GM23248 (cell line): ENCODE measurements at regions not wholly inside any gene's neighbourhood (a gene's known extent, or its start where the extent isn't known, plus 50 kb on each side); places are given as distances from the start of the nearest gene placed in this dataset.

Source experiments
- DNase-seq: peaks from one replicate; pipeline ENCODE4 v3.0.0-alpha.2; 2015
- H2AFZ ChIP-seq: fragments of 200-600 bp; sonication (generic); 2 replicates; pipeline ENCODE4 v1.6.1; 2016; ENCODE audit warnings: antibody characterized with exemption
- H3F3A ChIP-seq: fragments of 200-600 bp; sonication (generic); 2 replicates; pipeline ENCODE4 v1.6.1; 2016; ENCODE audit warnings: mild to moderate bottlenecking, antibody characterized with exemption, mixed run types; ENCODE audit not compliant: insufficient read depth
- H3K27ac ChIP-seq: fragments of 200-600 bp; sonication (generic); 2 replicates; pipeline ENCODE4 v1.5.1; 2016; ENCODE audit warnings: mild to moderate bottlenecking
- H3K27me3 ChIP-seq: fragments of 200-600 bp; sonication (generic); replicated peaks from 2 replicates; pipeline ENCODE4 v1.6.1; 2016; ENCODE audit warnings: mild to moderate bottlenecking; ENCODE audit not compliant: insufficient read depth
- H3K36me3 ChIP-seq: fragments of 200-600 bp; sonication (generic); 2 replicates; pipeline ENCODE4 v1.6.1; 2016; ENCODE audit warnings: low read depth, mild to moderate bottlenecking
- H3K4me1 ChIP-seq: fragments of 200-600 bp; sonication (generic); 2 replicates; pipeline ENCODE4 v1.6.1; 2016; ENCODE audit warnings: mild to moderate bottlenecking; ENCODE audit not compliant: insufficient read depth
- H3K4me2 ChIP-seq: fragments of 200-600 bp; sonication (generic); one replicate; pipeline ENCODE4 v1.6.1; 2016; ENCODE audit warnings: mild to moderate bottlenecking; ENCODE audit not compliant: unreplicated experiment
- H3K4me3 ChIP-seq: fragments of 200-600 bp; sonication (generic); 2 replicates; pipeline ENCODE4 v1.5.1; 2016; ENCODE audit warnings: mild to moderate bottlenecking
- H3K79me2 ChIP-seq: fragments of 200-600 bp; sonication (generic); 2 replicates; pipeline ENCODE4 v1.6.1; 2016; ENCODE audit warnings: mild to moderate bottlenecking; ENCODE audit not compliant: insufficient read depth
- H3K9ac ChIP-seq: fragments of 200-600 bp; sonication (generic); 2 replicates; pipeline ENCODE4 v1.6.1; 2016; ENCODE audit warnings: mild to moderate bottlenecking
- H3K9me2 ChIP-seq: fragments of 200-600 bp; sonication (generic); 2 replicates; pipeline ENCODE4 v1.6.1; 2016; ENCODE audit warnings: mixed run types, mild to moderate bottlenecking, moderate library complexity; ENCODE audit not compliant: insufficient read depth
- H3K9me3 ChIP-seq: fragments of 200-600 bp; sonication (generic); one replicate; pipeline ENCODE4 v1.6.1; 2017; ENCODE audit warnings: low read depth
- H4K20me1 ChIP-seq: fragments of 200-600 bp; sonication (generic); 2 replicates; pipeline ENCODE4 v1.6.0; 2016; ENCODE audit not compliant: insufficient read depth
- EZH2 ChIP-seq: fragments of 200-600 bp; sonication (generic); IDR thresholded peaks from 2 replicates; pipeline ENCODE4 v1.6.1; 2018; ENCODE audit warnings: antibody characterized with exemption, mild to moderate bottlenecking; ENCODE audit not compliant: insufficient read depth, poor library complexity, severe bottlenecking
- EZH2phosphoT487 ChIP-seq: fragments of 200-600 bp; sonication (generic); IDR thresholded peaks from 2 replicates; pipeline ENCODE4 v1.6.1; 2018; ENCODE audit warnings: antibody characterized with exemption, moderate library complexity, mild to moderate bottlenecking, low read depth; ENCODE audit not compliant: insufficient read depth
- WGBS, 2 experiments: methylation state at CpG; one replicate each; pipeline ENCODE4 v1.1.6; 2015 to 2017; ENCODE audit warnings: low lambda C conversion rate in 2 of 2, low coverage in 1 of 2; ENCODE audit errors: missing lambda C conversion rate in 2 of 2; 5-methylcytosine and 5-hydroxymethylcytosine counted together
- in situ Hi-C: fragments of 300-500 bp; cut with MboI; formaldehyde crosslinking; loops from 2 replicates; pipeline ENCODE4 v1.15.0; 2020

GRCh38 chr1:147843486-147843885 is 59.1 kb upstream of the GJA8 start:
- no peaks in the 10 kb centered on the region for H3K79me2 ChIP-seq
- no peak overlapping the region for H2AFZ ChIP-seq
- no peaks in the 10 kb centered on the region for H3K9me2 ChIP-seq
- DNase-seq = no peak
- no peak overlapping the region for H3K4me3 ChIP-seq
- WGBS, 2 experiments = 32 to 37% methylated on average over 3 of the region's 3 CpGs
- no peaks in the 10 kb centered on the region for H3F3A ChIP-seq
- H3K9ac ChIP-seq = no peak overlapping the region
- H4K20me1 ChIP-seq = no peaks in the 10 kb centered on the region
- no peaks in the 10 kb centered on the region for H3K4me1 ChIP-seq
- no peaks in the 10 kb centered on the region for H3K27me3 ChIP-seq
- in situ Hi-C loops = no loop called here
- H3K9me3 ChIP-seq = no peaks in the 10 kb centered on the region
- no peak overlapping the region for H3K27ac ChIP-seq
- H3K36me3 ChIP-seq = no peaks in the 10 kb centered on the region
- TF ChIP-seq EZH2 (no peak), EZH2phosphoT487 (no peak)
- H3K4me2 ChIP-seq = no peak overlapping the region

- WGBS, 2 experiments = 84 to 91% methylated on average over 1 of the region's 1 CpG
- no peak overlapping the region for H3K9ac ChIP-seq
- H3K4me3 ChIP-seq = no peak overlapping the region
- in situ Hi-C loops = no loop called here
- no peak overlapping the region for H2AFZ ChIP-seq
- no peak for DNase-seq
- H3K27ac ChIP-seq = no peak overlapping the region
- H3K9me3 ChIP-seq = no peaks in the 10 kb centered on the region
- no peaks in the 10 kb centered on the region for H3K9me2 ChIP-seq
- no peaks in the 10 kb centered on the region for H3K79me2 ChIP-seq
- no peaks in the 10 kb centered on the region for H4K20me1 ChIP-seq
- H3K4me1 ChIP-seq = peaks cover 9% of the 10 kb centered on the region
- no peaks in the 10 kb centered on the region for H3K36me3 ChIP-seq
- no peaks in the 10 kb centered on the region for H3K27me3 ChIP-seq
- H3K4me2 ChIP-seq = no peak overlapping the region
- TF ChIP-seq EZH2phosphoT487 (no peak), EZH2 (no peak)
- peaks cover 22% of the 10 kb centered on the region for H3F3A ChIP-seq
Measured at GRCh38 chr1:147847831-147848230, 54.8 kb upstream of the GJA8 start.

- 23 to 30% methylated on average over 4 of the region's 4 CpGs for WGBS, 2 experiments
- no peak overlapping the region for H3K9ac ChIP-seq
- no peak overlapping the region for H3K4me3 ChIP-seq
- H3F3A ChIP-seq = peaks cover 32% of the 10 kb centered on the region
- peak overlapping the region; percentile 28 for H3K4me2 ChIP-seq
- H3K79me2 ChIP-seq = no peaks in the 10 kb centered on the region
- no peaks in the 10 kb centered on the region for H3K27me3 ChIP-seq
- no peaks in the 10 kb centered on the region for H3K9me2 ChIP-seq
- TF ChIP-seq EZH2 (no peak), EZH2phosphoT487 (no peak)
- no peaks in the 10 kb centered on the region for H3K9me3 ChIP-seq
- peak overlapping the region; percentile 17; the same call in 1 of the 2 replicates for H3K27ac ChIP-seq
- no peaks in the 10 kb centered on the region for H3K36me3 ChIP-seq
- H4K20me1 ChIP-seq = no peaks in the 10 kb centered on the region
- H3K4me1 ChIP-seq = peaks cover 23% of the 10 kb centered on the region
- in situ Hi-C loops = no loop called here
- DNase-seq = peak; percentile 65
- peak overlapping the region; percentile 61; the same call in 1 of the 2 replicates for H2AFZ ChIP-seq
Measured at GRCh38 chr1:147849098-147849895, 53.3 kb upstream of the GJA8 start.

GRCh38 chr1:147850737-147851136 is 51.9 kb upstream of the GJA8 start:
- in situ Hi-C loops = no loop called here
- H2AFZ ChIP-seq = no peak overlapping the region
- no peak overlapping the region for H3K4me2 ChIP-seq

More at GRCh38 chr1:147850737-147851136, 51.9 kb upstream of the GJA8 start:
- Histone ChIP-seq H3K9me2 (no peaks in the 10 kb centered on the region), H3K4me1 (peaks cover 23% of the 10 kb centered on the region), H3K9ac (no peak overlapping the region), H3K9me3 (no peaks in the 10 kb centered on the region), H3K79me2 (no peaks in the 10 kb centered on the region), H3F3A (peaks cover 32% of the 10 kb centered on the region), H3K36me3 (no peaks in the 10 kb centered on the region), H4K20me1 (no peaks in the 10 kb centered on the region), H3K27ac (no peak overlapping the region), H3K27me3 (no peaks in the 10 kb centered on the region), H3K4me3 (no peak overlapping the region)
- TF ChIP-seq EZH2phosphoT487 (no peak), EZH2 (no peak)
- DNase-seq = no peak
- 80 to 87% methylated on average over 1 of the region's 1 CpG for WGBS, 2 experiments
